Astrocyte (in vitro differentiated cells and primary cell): ENCODE measurements at regions not wholly inside any gene's neighbourhood (a gene's known extent, or its start where the extent isn't known, plus 50 kb on each side); places are given as distances from the start of the nearest gene placed in this dataset.

Experiments used
- DNase-seq: peaks from one replicate; pipeline ENCODE4 v3.0.0-alpha.2; 2010; ENCODE audit warnings: low read depth
- FAIRE-seq: peaks from 2 replicates; lab custom pipeline; 2011; peaks lifted over from hg19 to GRCh38; lab: Jason Lieb, UNC
- H2AFZ ChIP-seq: 2 replicates; pipeline ENCODE4 v1.6.0; 2012; ENCODE audit warnings: low read depth, low read length, inconsistent platforms
- H3K27ac ChIP-seq: 2 replicates; pipeline ENCODE4 v1.5.1; 2011; ENCODE audit warnings: low read depth, low read length, inconsistent platforms
- H3K27me3 ChIP-seq: 2 replicates; pipeline ENCODE4 v1.6.0; 2011; ENCODE audit warnings: low read length, inconsistent platforms; ENCODE audit not compliant: insufficient read depth
- H3K36me3 ChIP-seq: 2 replicates; pipeline ENCODE4 v1.5.1; 2011; ENCODE audit warnings: low read length, inconsistent platforms; ENCODE audit not compliant: insufficient read depth
- H3K4me1 ChIP-seq: 2 replicates; pipeline ENCODE4 v1.5.1; 2011; ENCODE audit warnings: low read length, inconsistent platforms; ENCODE audit not compliant: insufficient read depth
- H3K4me2 ChIP-seq: 2 replicates; pipeline ENCODE4 v1.6.0; 2012; ENCODE audit warnings: low read length, inconsistent platforms
- H3K4me3 ChIP-seq: 2 replicates; pipeline ENCODE4 v1.5.1; 2011; ENCODE audit warnings: low read depth, mild to moderate bottlenecking, low read length, inconsistent platforms; ENCODE audit not compliant: insufficient read depth
- H3K79me2 ChIP-seq: 2 replicates; pipeline ENCODE4 v1.6.0; 2012; ENCODE audit warnings: mild to moderate bottlenecking, low read length, inconsistent platforms; ENCODE audit not compliant: insufficient read depth
- H3K9ac ChIP-seq: 2 replicates; pipeline ENCODE4 v1.6.0; 2012; ENCODE audit warnings: mild to moderate bottlenecking, low read length, inconsistent platforms
- H3K9me3 ChIP-seq: 2 replicates; pipeline ENCODE4 v1.5.1; 2012; ENCODE audit warnings: low read depth, mild to moderate bottlenecking, low read length, inconsistent platforms; ENCODE audit not compliant: insufficient read depth
- H4K20me1 ChIP-seq: 2 replicates; pipeline ENCODE4 v1.6.0; 2012; ENCODE audit warnings: low read length, inconsistent platforms; ENCODE audit not compliant: insufficient read depth
- H3K27ac Mint-ChIP-seq: one replicate; pipeline ENCODE4 v1.8.0; 2021; ENCODE audit warnings: mild to moderate bottlenecking, mixed read lengths; ENCODE audit not compliant: unreplicated experiment
- H3K27me3 Mint-ChIP-seq: one replicate; pipeline ENCODE4 v1.8.0; 2021; ENCODE audit warnings: low read depth, mixed read lengths; ENCODE audit not compliant: unreplicated experiment
- H3K36me3 Mint-ChIP-seq: one replicate; pipeline ENCODE4 v1.8.0; 2021; ENCODE audit warnings: low read depth, mixed read lengths; ENCODE audit not compliant: unreplicated experiment
- H3K4me1 Mint-ChIP-seq: one replicate; pipeline ENCODE4 v1.8.0; 2021; ENCODE audit warnings: low read depth, mixed read lengths; ENCODE audit not compliant: unreplicated experiment
- H3K4me3 Mint-ChIP-seq: one replicate; pipeline ENCODE4 v1.8.0; 2021; ENCODE audit warnings: mild to moderate bottlenecking, moderate library complexity, mixed read lengths; ENCODE audit not compliant: unreplicated experiment
- H3K9me3 Mint-ChIP-seq: one replicate; pipeline ENCODE4 v1.8.0; 2021; ENCODE audit warnings: mild to moderate bottlenecking, mixed read lengths; ENCODE audit not compliant: unreplicated experiment
- CTCF ChIP-seq: IDR thresholded peaks from 2 replicates; pipeline ENCODE4 v1.5.1; 2011; ENCODE audit warnings: low read depth, mild to moderate bottlenecking, inconsistent platforms, low read length, moderate library complexity; ENCODE audit not compliant: insufficient read depth
- EZH2 ChIP-seq: IDR thresholded peaks from 2 replicates; pipeline ENCODE4 v1.6.1; 2012; ENCODE audit warnings: mild to moderate bottlenecking, low read length, inconsistent platforms; ENCODE audit not compliant: insufficient read depth

DNA sequence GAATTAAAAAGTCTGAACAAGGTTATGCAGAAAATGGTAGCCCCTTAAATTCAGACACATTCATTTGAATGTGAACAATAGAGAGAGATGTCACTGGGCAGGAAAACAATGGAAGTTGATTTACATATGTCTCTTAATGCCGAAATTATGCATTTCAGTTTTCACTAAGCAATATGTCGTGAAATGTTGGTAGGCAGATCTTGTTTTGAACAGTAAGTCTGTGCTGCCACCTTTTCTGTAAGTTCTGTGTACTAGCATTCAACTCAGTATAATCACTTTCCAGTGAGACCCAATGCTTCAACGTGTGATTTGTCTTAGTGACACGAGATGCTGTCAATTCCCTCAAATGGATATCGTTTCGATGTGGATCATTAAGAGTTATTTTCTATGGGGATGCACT, 222.7 kb upstream of the VCX3A start:
- Histone ChIP-seq H3K9me3 (no peaks in the 10 kb centered on the region), H3K4me2 (no peak overlapping the region), H3K4me3 (no peak overlapping the region), H3K27me3 (no peaks in the 10 kb centered on the region), H3K27ac (no peak overlapping the region), H3K4me1 (no peaks in the 10 kb centered on the region), H2AFZ (no peak overlapping the region), H3K36me3 (no peaks in the 10 kb centered on the region), H3K79me2 (no peaks in the 10 kb centered on the region), H3K9ac (no peak overlapping the region), H4K20me1 (no peaks in the 10 kb centered on the region)
- DNase-seq (no peak), FAIRE-seq (no peak)
- H3K4me3 Mint-ChIP-seq = no peak overlapping the region
- TF ChIP-seq EZH2 (no peak), CTCF (no peak)
- no peaks in the 10 kb centered on the region for H3K36me3 Mint-ChIP-seq
- H3K4me1 Mint-ChIP-seq = no peaks in the 10 kb centered on the region
- H3K27me3 Mint-ChIP-seq = no peaks in the 10 kb centered on the region
- no peak overlapping the region for H3K27ac Mint-ChIP-seq
- peaks cover 2% of the 10 kb centered on the region for H3K9me3 Mint-ChIP-seq

GRCh38 chrX:6748595-6748994, 213.7 kb upstream of the VCX3A start:
- DNase-seq (no peak), FAIRE-seq (no peak)
- Histone ChIP-seq H3K27me3 (no peaks in the 10 kb centered on the region), H3K27ac (no peak overlapping the region), H3K4me2 (no peak overlapping the region), H3K4me1 (no peaks in the 10 kb centered on the region), H3K9ac (no peak overlapping the region), H3K36me3 (no peaks in the 10 kb centered on the region), H3K9me3 (no peaks in the 10 kb centered on the region), H3K4me3 (no peak overlapping the region), H3K79me2 (no peaks in the 10 kb centered on the region), H4K20me1 (no peaks in the 10 kb centered on the region), H2AFZ (no peak overlapping the region)
- H3K36me3 Mint-ChIP-seq = no peaks in the 10 kb centered on the region
- no peak for TF ChIP-seq EZH2
- TF ChIP-seq CTCF = no peak
- no peaks in the 10 kb centered on the region for H3K4me1 Mint-ChIP-seq
- H3K9me3 Mint-ChIP-seq = peaks cover 1% of the 10 kb centered on the region
- H3K27me3 Mint-ChIP-seq = no peaks in the 10 kb centered on the region
- H3K27ac Mint-ChIP-seq = no peak overlapping the region
- H3K4me3 Mint-ChIP-seq = no peak overlapping the region

DNA sequence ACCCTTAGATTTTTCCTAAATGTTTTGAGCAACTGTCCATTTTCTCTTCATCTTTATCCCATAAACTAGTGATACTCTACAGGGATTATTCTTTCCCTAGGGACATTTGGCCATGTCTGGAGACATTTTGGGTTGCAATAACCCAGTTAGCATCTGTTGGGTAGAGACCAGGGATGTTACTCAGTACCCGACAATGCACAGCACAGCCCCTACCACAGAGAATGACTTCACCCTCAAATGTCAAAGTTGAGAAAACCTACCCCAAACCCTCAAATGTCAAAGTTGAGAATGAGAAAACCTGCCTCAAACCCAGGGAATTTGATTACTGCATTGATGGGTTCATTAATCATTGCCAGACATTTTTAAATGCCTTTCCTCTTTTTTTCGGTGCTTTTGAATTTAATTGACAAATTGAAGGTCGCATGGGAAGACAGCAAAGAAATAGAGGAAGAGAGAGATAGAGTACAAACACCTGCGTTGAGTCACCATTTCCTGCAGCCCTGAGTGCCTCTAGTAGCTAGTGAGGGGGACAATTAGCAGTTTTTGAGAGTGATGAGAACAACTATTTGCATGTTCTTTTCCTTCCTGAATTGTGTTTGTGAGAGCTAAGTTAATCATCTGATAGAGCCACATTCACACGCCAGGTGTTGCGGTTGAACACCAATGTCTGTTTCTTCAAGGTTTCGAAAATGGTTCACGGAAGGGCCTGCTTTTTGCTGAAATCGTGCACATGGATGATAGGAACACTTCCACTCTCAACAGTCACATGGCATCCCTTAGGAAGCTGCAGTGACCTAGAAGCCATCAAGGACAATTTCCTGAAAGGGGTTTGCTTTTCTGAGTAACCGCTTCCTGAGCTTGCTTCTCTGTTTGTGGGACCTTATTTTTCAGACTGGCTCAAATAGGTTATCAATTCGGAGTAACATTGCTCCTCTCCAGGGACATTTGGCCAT, 203.9 kb upstream of the VCX3A start:
- Mint-ChIP-seq H3K27ac (no peak overlapping the region), H3K4me3 (no peak overlapping the region), H3K9me3 (no peaks in the 10 kb centered on the region), H3K27me3 (no peaks in the 10 kb centered on the region), H3K36me3 (no peaks in the 10 kb centered on the region), H3K4me1 (no peaks in the 10 kb centered on the region)
- no peak overlapping the region for H3K27ac ChIP-seq
- no peaks in the 10 kb centered on the region for H3K4me1 ChIP-seq
- H3K4me3 ChIP-seq = no peak overlapping the region
- TF ChIP-seq EZH2 (no peak), CTCF (no peak)
- DNase-seq = no peak
- H3K79me2 ChIP-seq = no peaks in the 10 kb centered on the region
- no peak overlapping the region for H2AFZ ChIP-seq
- H3K27me3 ChIP-seq = no peaks in the 10 kb centered on the region
- no peak overlapping the region for H3K4me2 ChIP-seq
- H4K20me1 ChIP-seq = no peaks in the 10 kb centered on the region
- no peak overlapping the region for H3K9ac ChIP-seq
- no peaks in the 10 kb centered on the region for H3K9me3 ChIP-seq
- H3K36me3 ChIP-seq = no peaks in the 10 kb centered on the region
- FAIRE-seq = peak; percentile 59
